Hepatocyte (in vitro differentiated cells): ENCODE measurements at regions not wholly inside any gene's neighbourhood (a gene's known extent, or its start where the extent isn't known, plus 50 kb on each side); places are given as distances from the start of the nearest gene placed in this dataset.
"Not testable (repeated sequence)": the region's sequence is repeated elsewhere in the genome, so short reads cannot be mapped to it uniquely, and the experiment has no call there.

Experiments used
- DNase-seq: peaks from one replicate; pipeline ENCODE4 v3.0.0-alpha.2; 2016; ENCODE audit warnings: low spot score
- H2AFZ ChIP-seq: fragments of 200-600 bp; sonication (generic); 2 replicates; pipeline ENCODE4 v1.6.0; 2016; ENCODE audit warnings: antibody characterized with exemption, mild to moderate bottlenecking
- H3K27ac ChIP-seq: fragments of 200-600 bp; sonication (generic); 2 replicates; pipeline ENCODE4 v1.5.1; 2016; ENCODE audit warnings: mild to moderate bottlenecking
- H3K27me3 ChIP-seq: fragments of 200-600 bp; sonication (generic); 2 replicates; pipeline ENCODE4 v1.6.1; 2016
- H3K36me3 ChIP-seq: fragments of 200-600 bp; sonication (generic); replicated peaks from 2 replicates; pipeline ENCODE4 v1.5.1; 2016; ENCODE audit warnings: low read depth; ENCODE audit not compliant: insufficient read depth
- H3K4me1 ChIP-seq: fragments of 200-600 bp; sonication (generic); 2 replicates; pipeline ENCODE4 v1.5.1; 2016; ENCODE audit warnings: mild to moderate bottlenecking, moderate library complexity; ENCODE audit not compliant: insufficient read depth
- H3K4me2 ChIP-seq: fragments of 200-600 bp; sonication (generic); 2 replicates; pipeline ENCODE4 v1.6.0; 2016
- H3K4me3 ChIP-seq: fragments of 200-600 bp; sonication (generic); 2 replicates; pipeline ENCODE4 v1.5.1; 2016; ENCODE audit warnings: mild to moderate bottlenecking
- H3K79me2 ChIP-seq: fragments of 200-600 bp; sonication (generic); 2 replicates; pipeline ENCODE4 v1.6.0; 2017; ENCODE audit warnings: mild to moderate bottlenecking
- H3K9me2 ChIP-seq: fragments of 200-600 bp; sonication (generic); replicated peaks from 2 replicates; pipeline ENCODE4 v1.6.0; 2017; ENCODE audit warnings: mild to moderate bottlenecking; ENCODE audit not compliant: insufficient read depth
- H3K9me3 ChIP-seq: fragments of 200-600 bp; sonication (generic); 2 replicates; pipeline ENCODE4 v1.5.1; 2016; ENCODE audit warnings: low read depth, mild to moderate bottlenecking
- H4K20me1 ChIP-seq: fragments of 200-600 bp; sonication (generic); 2 replicates; pipeline ENCODE4 v1.6.0; 2016; ENCODE audit warnings: mild to moderate bottlenecking; ENCODE audit not compliant: insufficient read depth, poor library complexity, severe bottlenecking
- CTCF ChIP-seq: fragments of 200-600 bp; sonication (generic); IDR thresholded peaks from 2 replicates; pipeline ENCODE4 v1.5.1; 2016; ENCODE audit warnings: antibody characterized with exemption, mild to moderate bottlenecking; ENCODE audit not compliant: poor library complexity
- EZH2 ChIP-seq: fragments of 200-600 bp; sonication (generic); IDR thresholded peaks from 2 replicates; pipeline ENCODE4 v1.6.1; 2016; ENCODE audit warnings: antibody characterized with exemption, mild to moderate bottlenecking, borderline replicate concordance
- EZH2phosphoT487 ChIP-seq: fragments of 200-600 bp; sonication (generic); IDR thresholded peaks from one replicate; pipeline ENCODE4 v1.6.1; 2018; ENCODE audit warnings: antibody characterized with exemption, mild to moderate bottlenecking, low read depth, moderate library complexity; ENCODE audit not compliant: unreplicated experiment, severe bottlenecking
- WGBS: methylation state at CpG from one replicate; pipeline ENCODE4 v1.1.6; 2016; ENCODE audit warnings: low lambda C conversion rate; ENCODE audit errors: missing lambda C conversion rate; 5-methylcytosine and 5-hydroxymethylcytosine counted together

GRCh38 chr6:63014290-63014689, 197.0 kb upstream of the FKBP1C start:
- H3K4me1 ChIP-seq = no peaks in the 10 kb centered on the region
- no peak overlapping the region for H3K4me3 ChIP-seq
- no peak for DNase-seq
- TF ChIP-seq EZH2 (no peak), CTCF (no peak), EZH2phosphoT487 (no peak)
- no peak overlapping the region for H2AFZ ChIP-seq
- no peaks in the 10 kb centered on the region for H3K27me3 ChIP-seq
- no peak overlapping the region for H3K4me2 ChIP-seq
- no peaks in the 10 kb centered on the region for H4K20me1 ChIP-seq
- 72% methylated on average over 1 of the region's 1 CpG for WGBS
- H3K79me2 ChIP-seq = no peaks in the 10 kb centered on the region
- no peaks in the 10 kb centered on the region for H3K36me3 ChIP-seq
- H3K9me2 ChIP-seq = no peaks in the 10 kb centered on the region
- H3K27ac ChIP-seq = no peak overlapping the region
- H3K9me3 ChIP-seq = no peaks in the 10 kb centered on the region

- no peaks in the 10 kb centered on the region for H3K79me2 ChIP-seq
- DNase-seq = no peak
- H3K9me3 ChIP-seq = no peaks in the 10 kb centered on the region
- no peak overlapping the region for H3K27ac ChIP-seq
- TF ChIP-seq EZH2 (no peak), CTCF (no peak), EZH2phosphoT487 (no peak)
- no peak overlapping the region for H3K4me3 ChIP-seq
- H3K9me2 ChIP-seq = no peaks in the 10 kb centered on the region
- 68% methylated on average over 2 of the region's 2 CpGs for WGBS
- no peak overlapping the region for H3K4me2 ChIP-seq
- no peaks in the 10 kb centered on the region for H3K4me1 ChIP-seq
- H3K36me3 ChIP-seq = no peaks in the 10 kb centered on the region
- no peaks in the 10 kb centered on the region for H4K20me1 ChIP-seq
- no peak overlapping the region for H2AFZ ChIP-seq
- H3K27me3 ChIP-seq = no peaks in the 10 kb centered on the region
These were observed 188.6 kb upstream of the FKBP1C start for GRCh38 chr6:63022631-63023030.

- 74% methylated on average over 4 of the region's 4 CpGs for WGBS
- no peaks in the 10 kb centered on the region for H3K9me2 ChIP-seq
- no peak overlapping the region for H3K27ac ChIP-seq
- no peak for TF ChIP-seq CTCF
- no peak for TF ChIP-seq EZH2phosphoT487
- no peak for TF ChIP-seq EZH2
- no peaks in the 10 kb centered on the region for H3K27me3 ChIP-seq
- H2AFZ ChIP-seq = no peak overlapping the region
- H3K4me3 ChIP-seq = no peak overlapping the region
- no peak for DNase-seq
- H4K20me1 ChIP-seq = no peaks in the 10 kb centered on the region
- no peaks in the 10 kb centered on the region for H3K79me2 ChIP-seq
- no peaks in the 10 kb centered on the region for H3K4me1 ChIP-seq
- H3K36me3 ChIP-seq = no peaks in the 10 kb centered on the region
- H3K9me3 ChIP-seq = no peaks in the 10 kb centered on the region
- H3K4me2 ChIP-seq = no peak overlapping the region
These were observed 187.5 kb upstream of the FKBP1C start for GRCh38 chr6:63023726-63024125.

- Histone ChIP-seq H3K4me2 (no peak overlapping the region), H2AFZ (no peak overlapping the region), H3K4me1 (no peaks in the 10 kb centered on the region), H3K79me2 (no peaks in the 10 kb centered on the region), H3K27me3 (no peaks in the 10 kb centered on the region), H3K9me3 (no peaks in the 10 kb centered on the region), H4K20me1 (no peaks in the 10 kb centered on the region), H3K4me3 (no peak overlapping the region), H3K9me2 (no peaks in the 10 kb centered on the region), H3K27ac (no peak overlapping the region), H3K36me3 (no peaks in the 10 kb centered on the region)
- TF ChIP-seq CTCF = no peak
- no peak for TF ChIP-seq EZH2
- TF ChIP-seq EZH2phosphoT487 = no peak
- 72% methylated on average over 3 of the region's 3 CpGs for WGBS
- DNase-seq = no peak
These were observed 162.1 kb upstream of the FKBP1C start for GRCh38 chr6:63049216-63049615.

GRCh38 chr6:63053206-63053605, 158.1 kb upstream of the FKBP1C start:
- not testable (repeated sequence) for H3K4me3 ChIP-seq, H4K20me1 ChIP-seq, H2AFZ ChIP-seq, H3K36me3 ChIP-seq, H3K9me3 ChIP-seq, H3K79me2 ChIP-seq, H3K27me3 ChIP-seq, H3K27ac ChIP-seq, H3K4me2 ChIP-seq, H3K4me1 ChIP-seq, H3K9me2 ChIP-seq, DNase-seq
- WGBS = 81% methylated on average over 9 of the region's 9 CpGs
